Upper lobe of left lung (tissue), 6 donors: ENCODE measurements at regions not wholly inside any gene's neighbourhood (a gene's known extent, or its start where the extent isn't known, plus 50 kb on each side); places are given as distances from the start of the nearest gene placed in this dataset.

Source experiments
- ATAC-seq, 2 donors: fragments of 200-7000 bp; cut with Tn5 transposase; one replicate each; pipeline ENCODE4 v1.9.1; 2022; ENCODE audit warnings: mild to moderate bottlenecking in 2 of 2, moderate library complexity in 2 of 2; ENCODE audit not compliant: low FRiP score in 2 of 2
- DNase-seq, 2 donors: peaks; one replicate each; pipeline ENCODE4 v3.0.0-alpha.2; 2019 to 2020
- H3K27ac ChIP-seq, 4 donors: fragments of 200-600 bp; sonication (generic); one replicate each; pipeline ENCODE4 v1.5.1; 2016 to 2019
- H3K27me3 ChIP-seq, 4 donors: fragments of 200-600 bp; sonication (generic); one replicate each; pipeline ENCODE4 v1.5.1; 2017 to 2019
- H3K36me3 ChIP-seq, 4 donors: fragments of 200-600 bp; sonication (generic); one replicate each; pipeline ENCODE4 v1.5.1; 2016 to 2019
- H3K4me1 ChIP-seq, 4 donors: fragments of 200-600 bp; sonication (generic); one replicate each; pipeline ENCODE4 v1.5.1; 2018 to 2019
- H3K4me3 ChIP-seq, 4 donors: fragments of 200-600 bp; sonication (generic); one replicate each; pipeline ENCODE4 v1.5.1; 2017 to 2019; ENCODE audit warnings: mild to moderate bottlenecking in 2 of 4, moderate library complexity in 1 of 4
- H3K9me3 ChIP-seq, 4 donors: fragments of 200-600 bp; sonication (generic); one replicate each; pipeline ENCODE4 v1.5.1; 2018 to 2019
- CTCF ChIP-seq, 6 experiments: fragments of 450-650 bp in 4 of 6; fragments of 200-600 bp in 2 of 6; sonication (generic) in 2 of 6; IDR thresholded peaks; one replicate each; pipeline ENCODE4 v1.5.1; 2016 to 2019; ENCODE audit warnings: antibody characterized with exemption in 6 of 6
- EP300 ChIP-seq, 4 donors: sonication (generic); formaldehyde crosslinking; IDR thresholded peaks; one replicate each; pipeline ENCODE4 v1.5.1; 2017; ENCODE audit warnings: antibody characterized with exemption in 4 of 4, control low read depth in 2 of 4
- POLR2A ChIP-seq, 4 donors: fragments of 450-650 bp; IDR thresholded peaks; one replicate each; pipeline ENCODE4 v1.5.1; 2016 to 2017; ENCODE audit warnings: antibody characterized with exemption in 4 of 4, mild to moderate bottlenecking in 2 of 4
- POLR2AphosphoS5 ChIP-seq, 2 donors: sonication (generic); formaldehyde crosslinking; IDR thresholded peaks; one replicate each; pipeline ENCODE4 v1.5.1; 2017; ENCODE audit warnings: antibody characterized with exemption in 2 of 2
- WGBS, 2 donors: methylation state at CpG; one replicate each; pipeline ENCODE4 v1.1.5; 2017 to 2018; 5-methylcytosine and 5-hydroxymethylcytosine counted together
- donor health status: DM: no; HTN: no; CAD: no; lungs with moderate emphysema.
- donor health status: DM: no; HTN: yes; CAD: no; lungs with severe emphysema.

- ATAC-seq, result no peak
- no peak for TF ChIP-seq CTCF (IDR thresholded peaks at IDR 0.05)
- TF ChIP-seq EP300 (IDR thresholded peaks at IDR 0.05), result no peak
- no peak for TF ChIP-seq POLR2AphosphoS5 (IDR thresholded peaks at IDR 0.05)
- TF ChIP-seq POLR2A (IDR thresholded peaks at IDR 0.05), result no peak
These were observed 127.1 kb downstream of the SEMA6D start for GRCh38 chr15:47844437-47844836.

GRCh38 chr15:47846128-47846868 lies 129.0 kb downstream of the SEMA6D start:
- ATAC-seq (no peak), DNase-seq (no peak)
- H3K4me1 ChIP-seq, result no peaks in the 10 kb centered on the region
- no peak overlapping the region for H3K4me3 ChIP-seq
- H3K36me3 ChIP-seq, result no peaks in the 10 kb centered on the region
- H3K9me3 ChIP-seq, result no peaks in the 10 kb centered on the region
- H3K27me3 ChIP-seq, result no peaks in the 10 kb centered on the region
- TF ChIP-seq EP300 (IDR thresholded peaks at IDR 0.05) (no peak), POLR2A (IDR thresholded peaks at IDR 0.05) (no peak), CTCF (IDR thresholded peaks at IDR 0.05) (no peak), POLR2AphosphoS5 (IDR thresholded peaks at IDR 0.05) (no peak)
- 67 to 68% methylated on average over 2 of the region's 2 CpGs for WGBS, 2 donors
- H3K27ac ChIP-seq, result no peak overlapping the region

More at GRCh38 chr15:47844437-47844836, 127.1 kb downstream of the SEMA6D start:
- 90% methylated on average over 2 of the region's 2 CpGs for WGBS, 2 donors
- H3K36me3 ChIP-seq, result no peaks in the 10 kb centered on the region
- no peak for DNase-seq
- no peaks in the 10 kb centered on the region for H3K27me3 ChIP-seq
- H3K4me1 ChIP-seq, result no peaks in the 10 kb centered on the region
- no peak overlapping the region for H3K27ac ChIP-seq
- no peak overlapping the region for H3K4me3 ChIP-seq
- H3K9me3 ChIP-seq, result no peaks in the 10 kb centered on the region

- WGBS, 2 donors, result 60 to 92% methylated on average over 3 of the region's 3 CpGs
- Histone ChIP-seq H3K4me1 (no peaks in the 10 kb centered on the region), H3K4me3 (no peak overlapping the region), H3K9me3 (no peaks in the 10 kb centered on the region), H3K27me3 (no peaks in the 10 kb centered on the region), H3K27ac (no peak overlapping the region), H3K36me3 (no peaks in the 10 kb centered on the region)
- no peak for DNase-seq
- no peak for ATAC-seq
- TF ChIP-seq EP300 (IDR thresholded peaks at IDR 0.05) (no peak), CTCF (IDR thresholded peaks at IDR 0.05) (no peak), POLR2A (IDR thresholded peaks at IDR 0.05) (no peak), POLR2AphosphoS5 (IDR thresholded peaks at IDR 0.05) (no peak)
These were observed 129.6 kb downstream of the SEMA6D start for GRCh38 chr15:47846876-47847275.

GRCh38 chr15:47856071-47856470 lies 138.8 kb downstream of the SEMA6D start:
- WGBS, 2 donors, result 48 to 78% methylated on average over 5 of the region's 5 CpGs
- Histone ChIP-seq H3K9me3 (no peaks in the 10 kb centered on the region), H3K4me3 (no peak overlapping the region), H3K36me3 (no peaks in the 10 kb centered on the region), H3K4me1 (no peaks in the 10 kb centered on the region), H3K27me3 (no peaks in the 10 kb centered on the region), H3K27ac (no peak overlapping the region)
- no peak for DNase-seq
- ATAC-seq, result no peak
- TF ChIP-seq CTCF (IDR thresholded peaks at IDR 0.05) (no peak), POLR2A (IDR thresholded peaks at IDR 0.05) (no peak), EP300 (IDR thresholded peaks at IDR 0.05) (no peak), POLR2AphosphoS5 (IDR thresholded peaks at IDR 0.05) (no peak)
